ENCODE measurements at regions not wholly inside any gene's neighbourhood (a gene's known extent, or its start where the extent isn't known, plus 50 kb on each side); places are given as distances from the start of the nearest gene placed in this dataset.

GRCh38 chr6:145374570-145374969 lies 360.8 kb downstream of the EPM2A start:
- DNase-seq: no peak

DNA sequence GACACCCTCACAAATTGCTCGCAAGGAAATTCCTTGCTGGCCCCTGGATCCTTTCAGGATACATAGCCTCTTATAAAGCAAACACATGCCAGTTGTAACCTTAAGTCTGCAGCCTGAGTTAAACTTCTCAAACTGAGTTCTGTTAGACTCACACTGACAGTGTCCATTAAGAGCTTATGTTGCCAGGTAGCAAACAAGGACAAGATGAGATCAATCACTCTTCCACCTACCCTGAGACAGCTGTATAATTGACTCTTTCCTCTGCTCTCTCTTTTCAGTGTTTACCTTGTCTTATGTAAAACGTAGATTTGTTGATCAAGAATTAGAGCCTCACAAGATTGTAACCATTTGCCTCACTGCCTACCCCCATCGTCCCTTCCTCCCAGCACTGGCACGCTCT lies 359.8 kb downstream of the EPM2A start:
- no peak for DNase-seq

GRCh38 chr6:145380186-145380585 lies 355.1 kb downstream of the EPM2A start:
- no peak for DNase-seq

GRCh38 chr6:145381941-145382340 lies 353.4 kb downstream of the EPM2A start:
- no peak for DNase-seq

GRCh38 chr6:145383428-145383827 lies 351.9 kb downstream of the EPM2A start:
- no peak for DNase-seq

GRCh38 chr6:145384503-145384902 lies 350.8 kb downstream of the EPM2A start:
- DNase-seq: no peak

DNA sequence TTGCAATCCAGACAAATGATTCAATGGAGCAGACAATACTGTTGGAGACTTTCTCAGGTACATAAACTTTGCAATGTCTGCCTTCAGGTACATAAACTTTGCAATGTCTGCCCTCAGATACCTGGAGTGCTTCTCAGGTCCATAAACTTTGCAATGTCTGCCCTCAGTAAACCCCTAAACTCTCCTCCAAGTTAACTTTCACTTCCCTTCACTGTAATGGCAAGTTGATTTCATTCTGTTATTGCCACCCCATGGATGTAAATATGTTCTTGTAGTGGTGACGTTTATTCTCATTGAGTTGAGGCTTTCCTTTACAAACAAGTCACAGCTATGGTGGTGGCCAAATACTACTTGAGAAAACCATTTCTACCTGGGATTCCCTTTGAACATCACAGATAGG lies 338.8 kb downstream of the EPM2A start:
- DNase-seq: no peak

- DNase-seq: no peak
Observed at GRCh38 chr6:145400508-145400907, 334.8 kb downstream of the EPM2A start.

GRCh38 chr6:145405006-145405551 lies 330.2 kb downstream of the EPM2A start:
- DNase-seq: no peak

- DNase-seq: no peak
Observed at GRCh38 chr6:145406783-145407182, 328.5 kb downstream of the EPM2A start.

GRCh38 chr6:145415616-145416015 lies 319.7 kb downstream of the EPM2A start:
- DNase-seq: no peak

DNA sequence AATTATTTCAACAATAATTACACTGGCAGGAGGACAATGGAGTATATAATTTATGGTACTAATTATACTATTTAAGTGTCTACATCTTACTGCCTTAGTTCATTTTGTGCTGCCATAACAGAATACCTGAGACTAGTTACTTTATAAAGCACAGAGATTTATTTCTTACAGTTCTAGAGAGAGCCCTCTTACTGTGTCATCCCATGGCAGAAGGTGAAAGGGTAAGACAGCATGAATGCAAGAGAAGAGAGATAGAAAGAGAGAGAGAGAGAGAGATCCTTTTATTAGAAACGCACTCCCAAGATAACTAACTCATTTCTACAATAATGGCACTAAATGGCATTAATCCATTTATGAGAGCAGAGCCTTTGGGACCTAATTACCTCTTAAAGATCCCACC lies 314.7 kb downstream of the EPM2A start:
- DNase-seq: no peak

- no peak for DNase-seq
Observed at GRCh38 chr6:145423936-145424335, 311.4 kb downstream of the EPM2A start.

GRCh38 chr6:145427232-145427631 lies 308.1 kb downstream of the EPM2A start:
- no peak for DNase-seq

- DNase-seq: no peak
Observed at GRCh38 chr6:145428706-145429105, 306.6 kb downstream of the EPM2A start.

DNA sequence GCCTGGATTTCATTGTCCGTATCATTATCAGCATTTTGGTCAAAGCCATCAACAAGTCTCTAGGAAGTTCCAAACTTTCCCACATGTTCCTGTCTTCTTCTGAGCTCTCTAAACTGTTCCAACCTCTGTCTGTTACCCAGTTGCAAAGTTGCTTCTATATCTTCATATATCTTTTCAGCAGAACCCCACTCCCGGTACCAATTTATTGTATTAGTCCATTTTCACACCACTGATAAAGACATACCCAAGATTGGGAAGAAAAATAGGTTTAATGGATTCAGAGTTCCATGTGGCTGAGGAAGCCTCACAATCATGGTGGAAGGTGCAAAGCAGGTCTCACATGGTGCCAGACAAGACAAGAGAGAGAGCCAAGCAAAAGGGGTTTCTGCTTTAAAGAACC lies 293.2 kb downstream of the EPM2A start:
- DNase-seq: no peak

DNA sequence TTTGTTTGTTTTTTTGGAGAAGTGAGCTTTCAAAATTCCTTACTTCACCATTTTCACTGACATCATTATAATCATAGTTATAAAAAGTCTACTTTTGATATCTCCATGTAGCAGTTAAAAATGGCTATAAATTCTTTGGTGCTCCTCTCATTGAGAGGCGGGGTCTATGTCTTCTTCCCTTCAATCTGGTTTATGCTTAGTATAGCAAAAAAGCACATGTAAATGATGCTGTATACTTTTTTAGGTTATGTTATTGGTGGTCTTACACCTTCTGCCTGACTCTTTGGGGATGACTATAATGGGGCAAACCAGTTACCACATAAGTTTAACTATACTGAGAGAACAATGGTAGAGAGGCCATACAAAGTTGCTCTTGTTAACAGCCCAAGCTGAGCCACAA lies 289.6 kb downstream of the EPM2A start:
- DNase-seq: no peak

- DNase-seq: no peak
Observed at GRCh38 chr6:145451029-145451428, 284.3 kb downstream of the EPM2A start.

DNA sequence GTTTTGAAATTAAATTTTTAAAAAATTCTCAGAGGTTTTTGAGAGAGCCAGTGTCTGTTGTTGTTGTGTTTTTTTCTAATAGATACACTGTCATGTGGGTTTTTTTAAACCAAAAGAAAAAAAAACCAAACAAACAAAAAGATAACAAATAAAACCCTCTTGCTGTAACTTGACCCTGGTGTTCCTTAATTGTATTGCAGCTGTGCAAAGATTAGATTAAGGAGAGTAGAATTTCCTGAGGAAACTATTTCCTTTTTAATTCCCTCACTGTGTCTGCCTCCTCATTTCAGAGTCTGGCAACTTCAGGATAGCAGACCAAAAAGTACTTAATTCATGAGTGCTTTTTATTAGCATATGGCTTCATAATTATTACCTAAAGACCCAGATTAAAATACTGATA lies 281.9 kb downstream of the EPM2A start:
- no peak for DNase-seq

DNA sequence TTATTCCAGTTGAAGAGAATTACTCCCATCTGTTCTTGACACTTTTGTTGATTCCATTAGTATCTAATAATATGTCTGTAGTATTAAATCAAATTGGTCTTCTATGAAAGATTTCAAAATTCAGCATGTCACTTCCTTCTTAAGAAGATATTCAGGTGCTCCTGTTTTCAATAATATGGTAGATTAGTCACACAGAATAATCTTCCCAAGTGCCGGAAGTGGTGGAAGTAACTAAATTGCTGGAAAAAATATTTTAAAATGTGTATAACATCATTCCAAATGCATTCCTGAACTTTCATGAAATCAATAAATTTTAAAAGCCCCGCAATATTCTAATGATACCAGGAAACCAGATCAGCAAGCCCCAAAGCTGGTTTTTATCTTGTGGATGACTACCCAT lies 281.3 kb downstream of the EPM2A start:
- DNase-seq: no peak

GRCh38 chr6:145457556-145457955 lies 277.8 kb downstream of the EPM2A start:
- DNase-seq: no peak

GRCh38 chr6:145468534-145468933 lies 266.8 kb downstream of the EPM2A start:
- DNase-seq: no peak

GRCh38 chr6:145469021-145469420 lies 266.3 kb downstream of the EPM2A start:
- no peak for DNase-seq

DNA sequence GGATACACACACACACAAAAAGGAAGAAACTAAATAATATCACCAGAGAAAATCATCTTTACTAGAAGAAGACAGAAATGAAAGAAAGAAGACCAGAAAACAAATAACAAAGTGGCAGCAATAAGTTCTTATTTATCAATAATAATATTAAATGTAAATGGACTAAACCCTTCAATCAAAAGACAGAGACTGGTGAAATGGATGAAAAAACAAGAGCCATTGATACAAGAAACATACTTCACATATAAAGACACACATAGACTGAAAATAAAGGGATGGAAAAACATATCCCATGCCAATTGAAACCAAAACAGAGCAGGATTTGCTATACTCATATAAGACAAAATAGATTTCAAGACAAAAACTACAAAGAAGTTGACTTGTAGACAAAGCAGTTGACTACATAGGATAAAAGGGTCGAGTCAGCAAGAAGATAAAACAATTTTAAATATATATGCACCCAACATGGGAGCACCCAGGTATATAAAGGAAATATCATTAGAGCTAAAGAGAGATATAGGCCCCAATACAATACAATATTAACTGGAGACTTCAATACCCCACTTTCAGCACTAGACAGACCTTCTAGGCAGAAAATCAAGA lies 259.4 kb downstream of the EPM2A start:
- no peak for DNase-seq

- DNase-seq: no peak
Observed at GRCh38 chr6:145480024-145480423, 255.3 kb downstream of the EPM2A start.

All from NCI-H2029 treated with DMSO at 0.1 percent for 48 hours (cell line).